ENCODE measurements at regions not wholly inside any gene's neighbourhood (a gene's known extent, or its start where the extent isn't known, plus 50 kb on each side); places are given as distances from the start of the nearest gene placed in this dataset.

DNA sequence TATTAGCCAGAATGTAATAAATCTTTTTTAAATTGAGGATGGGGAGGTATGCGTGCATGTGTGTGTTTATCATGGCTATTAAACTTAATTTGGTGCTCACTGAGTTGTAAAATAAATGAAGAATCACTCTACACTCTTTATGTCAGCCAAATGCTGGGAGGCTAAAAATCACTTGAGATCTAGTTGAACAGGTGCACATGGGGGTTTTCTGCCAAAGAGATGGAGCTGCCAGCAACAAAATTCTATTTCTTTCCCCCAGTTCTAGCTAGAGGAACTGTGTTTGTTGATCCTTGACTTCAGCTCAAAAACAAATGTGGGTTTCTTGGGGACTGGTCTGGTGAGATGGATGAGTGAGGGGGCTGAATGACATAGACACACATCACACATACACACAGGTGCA, 183.3 kb upstream of the BTBD3 start:
- CTCF ChIA-PET (ENCODE audit: low intra/inter-chr PET ratio, low total read pairs): no interaction called here

More for the DNA sequence above, 183.3 kb upstream of the BTBD3 start:
- POLR2A ChIA-PET: no interaction called here
- 0% methylated on average over 1 of the region's 1 CpG for WGBS (ENCODE audit: low lambda C conversion rate)
- no peak overlapping the region for H3K4me2 ChIP-seq (ENCODE audit: low read depth, low read length)
- FAIRE-seq (no peak), ATAC-seq (no peak), DNase-seq (ENCODE audit: low spot score) (no peak)
- in situ Hi-C loops (cut with HindIII; ENCODE audit: extremely low pct_ligation_motif_present, low pct_unique_long_range_greater_than_20kb): no loop called here
- no peaks in the 10 kb centered on the region for H3K36me3 ChIP-seq (replicated peaks in 1 of 2; ENCODE audit: control insufficient read depth in 1 of 2, insufficient read depth in 2 of 2, low read length in 2 of 2)
- no peak overlapping the region for H2AFZ ChIP-seq (ENCODE audit: low read length)
- no peak overlapping the region for H3K4me3 ChIP-seq (replicated peaks in 1 of 3; ENCODE audit: insufficient read depth in 1 of 3, low read depth in 2 of 3, low read length in 3 of 3)
- intact Hi-C loops (cut with micrococcal nuclease; ENCODE audit: unreplicated experiment): no loop called here
- BruUV-seq (replicated peaks): no TSS peak
- no peaks in the 10 kb centered on the region for H3K27me3 ChIP-seq (ENCODE audit: control insufficient read depth in 1 of 2, insufficient read depth in 2 of 2, low read length in 2 of 2)
- H3K9ac ChIP-seq (ENCODE audit: insufficient read depth, low read depth, low read length): no peak overlapping the region
- H3K4me1 ChIP-seq (ENCODE audit: insufficient read depth, low read length): no peaks in the 10 kb centered on the region
- no peaks in the 10 kb centered on the region for H4K20me1 ChIP-seq (ENCODE audit: insufficient read depth, low read length)
- H3K9me3 ChIP-seq (ENCODE audit: low read length): peaks cover 32% of the 10 kb centered on the region
- TF ChIP-seq SPEN (CRISPR knock-in tag; IDR thresholded peaks at IDR 0.05; ENCODE audit: low read depth) (no peak), NKX3-1 (CRISPR knock-in tag; IDR thresholded peaks at IDR 0.05) (no peak), POLR2AphosphoS2 (IDR thresholded peaks at IDR 0.05; ENCODE audit: low read depth, low read length) (no peak), RBM22 (optimal IDR thresholded peaks at IDR 0.05; ENCODE audit: low read length) (no peak), DNMT1 (CRISPR knock-in tag; IDR thresholded peaks at IDR 0.05) (no peak), ZNF552 (CRISPR knock-in tag; IDR thresholded peaks at IDR 0.05; ENCODE audit: borderline replicate concordance) (no peak)
- TF ChIP-seq, protein P1, sequence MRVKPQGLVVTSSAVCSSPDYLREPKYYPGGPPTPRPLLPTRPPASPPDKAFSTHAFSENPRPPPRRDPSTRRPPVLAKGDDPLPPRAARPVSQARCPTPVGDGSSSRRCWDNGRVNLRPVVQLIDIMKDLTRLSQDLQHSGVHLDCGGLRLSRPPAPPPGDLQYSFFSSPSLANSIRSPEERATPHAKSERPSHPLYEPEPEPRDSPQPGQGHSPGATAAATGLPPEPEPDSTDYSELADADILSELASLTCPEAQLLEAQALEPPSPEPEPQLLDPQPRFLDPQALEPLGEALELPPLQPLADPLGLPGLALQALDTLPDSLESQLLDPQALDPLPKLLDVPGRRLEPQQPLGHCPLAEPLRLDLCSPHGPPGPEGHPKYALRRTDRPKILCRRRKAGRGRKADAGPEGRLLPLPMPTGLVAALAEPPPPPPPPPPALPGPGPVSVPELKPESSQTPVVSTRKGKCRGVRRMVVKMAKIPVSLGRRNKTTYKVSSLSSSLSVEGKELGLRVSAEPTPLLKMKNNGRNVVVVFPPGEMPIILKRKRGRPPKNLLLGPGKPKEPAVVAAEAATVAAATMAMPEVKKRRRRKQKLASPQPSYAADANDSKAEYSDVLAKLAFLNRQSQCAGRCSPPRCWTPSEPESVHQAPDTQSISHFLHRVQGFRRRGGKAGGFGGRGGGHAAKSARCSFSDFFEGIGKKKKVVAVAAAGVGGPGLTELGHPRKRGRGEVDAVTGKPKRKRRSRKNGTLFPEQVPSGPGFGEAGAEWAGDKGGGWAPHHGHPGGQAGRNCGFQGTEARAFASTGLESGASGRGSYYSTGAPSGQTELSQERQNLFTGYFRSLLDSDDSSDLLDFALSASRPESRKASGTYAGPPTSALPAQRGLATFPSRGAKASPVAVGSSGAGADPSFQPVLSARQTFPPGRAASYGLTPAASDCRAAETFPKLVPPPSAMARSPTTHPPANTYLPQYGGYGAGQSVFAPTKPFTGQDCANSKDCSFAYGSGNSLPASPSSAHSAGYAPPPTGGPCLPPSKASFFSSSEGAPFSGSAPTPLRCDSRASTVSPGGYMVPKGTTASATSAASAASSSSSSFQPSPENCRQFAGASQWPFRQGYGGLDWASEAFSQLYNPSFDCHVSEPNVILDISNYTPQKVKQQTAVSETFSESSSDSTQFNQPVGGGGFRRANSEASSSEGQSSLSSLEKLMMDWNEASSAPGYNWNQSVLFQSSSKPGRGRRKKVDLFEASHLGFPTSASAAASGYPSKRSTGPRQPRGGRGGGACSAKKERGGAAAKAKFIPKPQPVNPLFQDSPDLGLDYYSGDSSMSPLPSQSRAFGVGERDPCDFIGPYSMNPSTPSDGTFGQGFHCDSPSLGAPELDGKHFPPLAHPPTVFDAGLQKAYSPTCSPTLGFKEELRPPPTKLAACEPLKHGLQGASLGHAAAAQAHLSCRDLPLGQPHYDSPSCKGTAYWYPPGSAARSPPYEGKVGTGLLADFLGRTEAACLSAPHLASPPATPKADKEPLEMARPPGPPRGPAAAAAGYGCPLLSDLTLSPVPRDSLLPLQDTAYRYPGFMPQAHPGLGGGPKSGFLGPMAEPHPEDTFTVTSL (CRISPR knock-in tag; IDR thresholded peaks at IDR 0.05; ENCODE audit: borderline replicate concordance): no peak
- TF ChIP-seq, protein P2, sequence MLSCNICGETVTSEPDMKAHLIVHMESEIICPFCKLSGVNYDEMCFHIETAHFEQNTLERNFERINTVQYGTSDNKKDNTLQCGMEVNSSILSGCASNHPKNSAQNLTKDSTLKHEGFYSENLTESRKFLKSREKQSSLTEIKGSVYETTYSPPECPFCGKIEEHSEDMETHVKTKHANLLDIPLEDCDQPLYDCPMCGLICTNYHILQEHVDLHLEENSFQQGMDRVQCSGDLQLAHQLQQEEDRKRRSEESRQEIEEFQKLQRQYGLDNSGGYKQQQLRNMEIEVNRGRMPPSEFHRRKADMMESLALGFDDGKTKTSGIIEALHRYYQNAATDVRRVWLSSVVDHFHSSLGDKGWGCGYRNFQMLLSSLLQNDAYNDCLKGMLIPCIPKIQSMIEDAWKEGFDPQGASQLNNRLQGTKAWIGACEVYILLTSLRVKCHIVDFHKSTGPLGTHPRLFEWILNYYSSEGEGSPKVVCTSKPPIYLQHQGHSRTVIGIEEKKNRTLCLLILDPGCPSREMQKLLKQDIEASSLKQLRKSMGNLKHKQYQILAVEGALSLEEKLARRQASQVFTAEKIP (CRISPR knock-in tag; IDR thresholded peaks at IDR 0.05; ENCODE audit: borderline replicate concordance): no peak
- TF ChIP-seq, protein P3, sequence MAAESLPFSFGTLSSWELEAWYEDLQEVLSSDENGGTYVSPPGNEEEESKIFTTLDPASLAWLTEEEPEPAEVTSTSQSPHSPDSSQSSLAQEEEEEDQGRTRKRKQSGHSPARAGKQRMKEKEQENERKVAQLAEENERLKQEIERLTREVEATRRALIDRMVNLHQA (CRISPR knock-in tag; IDR thresholded peaks at IDR 0.05): no peak
- no peak overlapping the region for H3K27ac ChIP-seq (ENCODE audit: extremely low read length, insufficient read depth, low read length)
- no peaks in the 10 kb centered on the region for H3K79me2 ChIP-seq (ENCODE audit: insufficient read depth, low read length)
